Glutamatergic neuron (in vitro differentiated cells): ENCODE measurements at regions not wholly inside any gene's neighbourhood (a gene's known extent, or its start where the extent isn't known, plus 50 kb on each side); places are given as distances from the start of the nearest gene placed in this dataset.
"Not testable (repeated sequence)": the region's sequence is repeated elsewhere in the genome, so short reads cannot be mapped to it uniquely, and the experiment has no call there.

Experiments used
- DNase-seq: peaks from one replicate; pipeline ENCODE4 v3.0.0; 2022
- H3K27ac Mint-ChIP-seq: one replicate; pipeline ENCODE4 v1.8.0; 2020; ENCODE audit warnings: mild to moderate bottlenecking, mixed read lengths, inconsistent platforms; ENCODE audit not compliant: unreplicated experiment
- H3K27me3 Mint-ChIP-seq: one replicate; pipeline ENCODE4 v1.8.0; 2020; ENCODE audit warnings: mild to moderate bottlenecking, moderate library complexity, mixed read lengths, inconsistent platforms; ENCODE audit not compliant: unreplicated experiment
- H3K36me3 Mint-ChIP-seq: one replicate; pipeline ENCODE4 v1.8.0; 2020; ENCODE audit warnings: mild to moderate bottlenecking, mixed read lengths, inconsistent platforms; ENCODE audit not compliant: unreplicated experiment
- H3K4me1 Mint-ChIP-seq: one replicate; pipeline ENCODE4 v1.8.0; 2020; ENCODE audit warnings: mild to moderate bottlenecking, low read depth, mixed read lengths, inconsistent platforms; ENCODE audit not compliant: unreplicated experiment
- H3K4me3 Mint-ChIP-seq: one replicate; pipeline ENCODE4 v1.8.0; 2020; ENCODE audit warnings: mild to moderate bottlenecking, mixed read lengths, inconsistent platforms; ENCODE audit not compliant: unreplicated experiment
- H3K9me3 Mint-ChIP-seq: one replicate; pipeline ENCODE4 v1.8.0; 2020; ENCODE audit warnings: mild to moderate bottlenecking, moderate library complexity, mixed read lengths, inconsistent platforms; ENCODE audit not compliant: unreplicated experiment
- CTCF ChIP-seq: fragments of 200-600 bp; sonication (generic); IDR thresholded peaks from one replicate; pipeline ENCODE4 v1.5.0; 2021; ENCODE audit not compliant: partially characterized antibody, unreplicated experiment

DNA sequence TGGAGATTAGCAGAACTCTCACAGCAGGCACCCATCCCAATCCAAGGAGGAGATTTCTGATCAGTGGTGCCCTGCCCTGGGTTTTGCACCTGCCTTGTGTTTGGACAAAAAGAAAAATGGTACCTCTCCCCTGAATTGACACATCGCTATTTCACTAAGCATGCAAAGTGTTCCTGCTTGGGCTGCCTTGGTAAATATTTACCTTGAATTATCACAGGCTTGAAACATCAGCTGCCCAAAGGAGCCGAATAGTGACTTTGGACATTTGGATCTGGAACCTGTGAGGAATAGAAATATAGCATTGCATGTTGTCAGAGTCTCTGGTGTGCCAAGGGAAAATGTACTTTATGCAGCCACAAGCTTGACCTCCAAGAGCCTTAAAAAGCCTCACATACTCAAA is 926.4 kb upstream of the FANCL start:
- Mint-ChIP-seq H3K4me1 (peaks cover 5% of the 10 kb centered on the region), H3K9me3 (peaks cover 2% of the 10 kb centered on the region), H3K36me3 (no peaks in the 10 kb centered on the region), H3K27ac (no peak overlapping the region), H3K27me3 (no peaks in the 10 kb centered on the region), H3K4me3 (no peak overlapping the region)
- no peak for TF ChIP-seq CTCF
- DNase-seq: no peak

DNA sequence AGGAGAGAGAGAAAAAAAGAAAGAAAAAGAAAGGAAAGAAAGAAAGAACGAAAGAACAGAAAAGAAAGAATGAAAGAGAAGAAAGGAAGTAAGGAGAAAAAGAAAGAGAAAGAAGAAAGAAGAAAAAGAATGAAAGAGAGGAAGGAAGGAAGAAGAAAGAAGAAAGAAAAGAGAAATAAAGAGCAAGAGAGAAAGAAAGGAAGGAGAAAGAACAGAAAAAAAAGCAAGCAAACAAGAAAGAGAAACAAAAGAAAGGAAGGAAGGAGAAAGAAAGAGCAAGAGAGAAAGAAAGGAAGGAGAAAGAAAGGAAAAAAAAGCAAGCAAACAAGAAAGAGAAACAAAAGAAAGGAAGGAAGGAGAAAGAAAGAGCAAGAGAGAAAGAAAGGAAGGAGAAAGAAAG is 916.8 kb upstream of the FANCL start:
- not testable (repeated sequence) for H3K36me3 Mint-ChIP-seq, H3K9me3 Mint-ChIP-seq, H3K27me3 Mint-ChIP-seq, H3K27ac Mint-ChIP-seq, H3K4me1 Mint-ChIP-seq, DNase-seq, H3K4me3 Mint-ChIP-seq

DNA sequence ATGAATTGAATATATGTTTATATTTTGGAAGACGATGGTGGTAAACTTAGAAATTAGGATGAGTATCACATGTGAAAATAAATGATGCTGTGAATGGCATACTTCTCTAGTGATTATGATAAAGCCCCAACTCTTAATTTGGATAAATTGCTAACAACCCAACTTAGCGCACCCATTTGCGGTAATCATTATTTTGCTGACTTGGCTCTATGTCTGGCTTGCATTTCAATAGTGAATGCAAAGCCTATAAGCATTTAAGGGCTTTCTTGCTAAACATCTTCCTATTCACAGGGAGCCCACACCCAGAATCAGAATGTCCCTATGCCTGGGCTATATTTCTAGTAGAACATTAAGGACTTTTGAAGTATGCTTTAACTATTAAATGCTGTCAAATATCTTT is 910.7 kb upstream of the FANCL start:
- Mint-ChIP-seq H3K27me3 (no peaks in the 10 kb centered on the region), H3K4me1 (no peaks in the 10 kb centered on the region), H3K36me3 (no peaks in the 10 kb centered on the region), H3K27ac (no peak overlapping the region), H3K4me3 (no peak overlapping the region), H3K9me3 (no peaks in the 10 kb centered on the region)
- TF ChIP-seq CTCF: no peak
- no peak for DNase-seq

- H3K27me3 Mint-ChIP-seq: no peaks in the 10 kb centered on the region
- TF ChIP-seq CTCF: no peak
- no peaks in the 10 kb centered on the region for H3K9me3 Mint-ChIP-seq
- H3K4me3 Mint-ChIP-seq: no peak overlapping the region
- no peaks in the 10 kb centered on the region for H3K36me3 Mint-ChIP-seq
- H3K27ac Mint-ChIP-seq: no peak overlapping the region
- H3K4me1 Mint-ChIP-seq: no peaks in the 10 kb centered on the region
- DNase-seq: no peak
Observed at GRCh38 chr2:59150217-59150849, 909.2 kb upstream of the FANCL start.

GRCh38 chr2:59149271-59149670 is 908.1 kb upstream of the FANCL start:
- H3K4me1 Mint-ChIP-seq: no peaks in the 10 kb centered on the region
- no peak overlapping the region for H3K27ac Mint-ChIP-seq
- H3K27me3 Mint-ChIP-seq: no peaks in the 10 kb centered on the region
- no peaks in the 10 kb centered on the region for H3K36me3 Mint-ChIP-seq
- no peaks in the 10 kb centered on the region for H3K9me3 Mint-ChIP-seq
- DNase-seq: no peak
- no peak for TF ChIP-seq CTCF
- no peak overlapping the region for H3K4me3 Mint-ChIP-seq
